Parathyroid adenoma (tissue), 2 donors: ENCODE measurements at regions not wholly inside any gene's neighbourhood (a gene's known extent, or its start where the extent isn't known, plus 50 kb on each side); places are given as distances from the start of the nearest gene placed in this dataset.

ENCODE experiments used
- H2AFZ ChIP-seq: fragments of 300-600 bp; sonication (generic); one replicate; pipeline ENCODE4 v1.7.0; 2017; ENCODE audit warnings: antibody characterized with exemption, mild to moderate bottlenecking
- H3K27ac ChIP-seq: fragments of 300-600 bp; sonication (generic); one replicate; pipeline ENCODE4 v1.7.0; 2017
- H3K27me3 ChIP-seq: fragments of 300-600 bp; sonication (generic); one replicate; pipeline ENCODE4 v1.7.0; 2017; ENCODE audit warnings: low read length; ENCODE audit not compliant: control insufficient read depth, insufficient read depth
- H3K36me3 ChIP-seq: fragments of 300-600 bp; sonication (generic); one replicate; pipeline ENCODE4 v1.7.0; 2017; ENCODE audit warnings: low read length; ENCODE audit not compliant: control insufficient read depth, insufficient read depth
- H3K4me1 ChIP-seq: fragments of 300-600 bp; sonication (generic); one replicate; pipeline ENCODE4 v1.7.0; 2017; ENCODE audit warnings: control low read depth
- H3K4me2 ChIP-seq: fragments of 300-600 bp; sonication (generic); one replicate; pipeline ENCODE4 v1.7.0; 2017; ENCODE audit warnings: low read length
- H3K4me3 ChIP-seq: fragments of 300-600 bp; sonication (generic); one replicate; pipeline ENCODE4 v1.7.0; 2017; ENCODE audit warnings: low read depth, low read length
- H3K79me2 ChIP-seq: fragments of 300-600 bp; sonication (generic); one replicate; pipeline ENCODE4 v1.7.0; 2017; ENCODE audit warnings: control low read depth
- H3K9ac ChIP-seq: fragments of 300-600 bp; sonication (generic); one replicate; pipeline ENCODE4 v1.7.0; 2017; ENCODE audit warnings: mild to moderate bottlenecking
- H3K9me3 ChIP-seq: fragments of 300-600 bp; sonication (generic); one replicate; pipeline ENCODE4 v1.7.0; 2017; ENCODE audit warnings: low read length; ENCODE audit not compliant: control insufficient read depth
- CTCF ChIP-seq: fragments of 300-600 bp; sonication (generic); IDR thresholded peaks from one replicate; pipeline ENCODE4 v1.7.0; 2017; ENCODE audit warnings: antibody characterized with exemption, mild to moderate bottlenecking
- donor health status: primary hyperparathyroidism.

DNA sequence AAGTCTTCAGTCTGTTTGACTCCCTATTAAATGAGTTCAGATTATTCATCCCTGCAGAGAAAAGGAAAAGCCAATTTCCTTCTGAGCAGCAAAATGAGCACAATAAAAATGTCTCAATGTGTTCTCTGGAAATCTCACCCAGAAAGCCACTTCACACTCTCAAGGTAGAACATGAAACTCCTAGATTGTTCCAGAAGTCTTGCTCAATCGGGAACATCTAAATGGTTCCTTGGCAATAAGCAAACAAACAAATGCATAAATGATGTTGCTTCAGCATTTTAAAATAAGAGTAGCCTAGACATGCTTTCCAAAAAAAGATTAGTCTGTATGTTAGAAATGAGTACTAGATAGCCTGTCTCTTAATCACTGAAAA is 59.7 kb upstream of the TNFRSF19 start:
- Histone ChIP-seq H3K27ac (no peak overlapping the region), H3K27me3 (no peaks in the 10 kb centered on the region), H3K79me2 (no peaks in the 10 kb centered on the region), H3K4me3 (no peak overlapping the region), H3K36me3 (no peaks in the 10 kb centered on the region), H3K9ac (no peak overlapping the region), H3K4me1 (no peaks in the 10 kb centered on the region), H2AFZ (no peak overlapping the region), H3K4me2 (no peak overlapping the region), H3K9me3 (no peaks in the 10 kb centered on the region)
- TF ChIP-seq CTCF = no peak

- Histone ChIP-seq H3K27ac (no peak overlapping the region), H3K4me2 (no peak overlapping the region), H3K9me3 (no peaks in the 10 kb centered on the region), H3K4me3 (no peak overlapping the region), H3K79me2 (no peaks in the 10 kb centered on the region), H3K4me1 (no peaks in the 10 kb centered on the region), H3K27me3 (no peaks in the 10 kb centered on the region), H2AFZ (no peak overlapping the region), H3K9ac (no peak overlapping the region), H3K36me3 (no peaks in the 10 kb centered on the region)
- no peak for TF ChIP-seq CTCF
These were observed 59.1 kb upstream of the TNFRSF19 start for GRCh38 chr13:23510979-23511735.

GRCh38 chr13:23512762-23513395 is 57.3 kb upstream of the TNFRSF19 start:
- Histone ChIP-seq H3K4me2 (no peak overlapping the region), H3K4me3 (no peak overlapping the region), H3K9me3 (no peaks in the 10 kb centered on the region), H3K4me1 (no peaks in the 10 kb centered on the region), H2AFZ (no peak overlapping the region), H3K27me3 (no peaks in the 10 kb centered on the region), H3K9ac (no peak overlapping the region), H3K79me2 (no peaks in the 10 kb centered on the region), H3K27ac (no peak overlapping the region), H3K36me3 (no peaks in the 10 kb centered on the region)
- TF ChIP-seq CTCF = no peak

DNA sequence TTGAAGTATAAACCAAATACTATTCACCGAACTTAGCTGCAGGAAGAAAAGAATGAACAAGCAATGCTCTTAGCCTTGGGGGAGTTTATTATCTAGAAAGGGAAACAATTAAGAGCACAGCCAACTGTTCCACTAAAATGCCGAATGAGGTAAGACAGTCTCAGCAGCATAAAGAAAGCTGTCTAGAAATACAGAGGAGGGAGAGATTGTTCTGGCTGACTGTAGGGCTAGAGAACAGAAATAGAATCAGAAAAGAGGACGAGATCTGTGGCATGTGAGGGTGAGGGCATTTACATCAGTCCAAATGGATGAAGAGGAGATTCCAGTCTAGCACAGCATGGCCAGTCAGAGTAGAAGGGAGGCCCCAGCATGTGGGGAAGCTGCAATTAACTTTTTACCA is 56.8 kb upstream of the TNFRSF19 start:
- no peak overlapping the region for H3K4me3 ChIP-seq
- no peak for TF ChIP-seq CTCF
- H3K4me1 ChIP-seq = no peaks in the 10 kb centered on the region
- H2AFZ ChIP-seq = no peak overlapping the region
- H3K36me3 ChIP-seq = no peaks in the 10 kb centered on the region
- H3K27me3 ChIP-seq = no peaks in the 10 kb centered on the region
- H3K9ac ChIP-seq = no peak overlapping the region
- H3K27ac ChIP-seq = no peak overlapping the region
- H3K79me2 ChIP-seq = no peaks in the 10 kb centered on the region
- H3K9me3 ChIP-seq = no peaks in the 10 kb centered on the region
- no peak overlapping the region for H3K4me2 ChIP-seq

- Histone ChIP-seq H3K27ac (no peak overlapping the region), H3K4me2 (no peak overlapping the region)
- no peak for TF ChIP-seq CTCF
These were observed 56.1 kb upstream of the TNFRSF19 start for GRCh38 chr13:23514076-23514475.

More at GRCh38 chr13:23514076-23514475, 56.1 kb upstream of the TNFRSF19 start:
- H2AFZ ChIP-seq = no peak overlapping the region
- H3K4me1 ChIP-seq = no peaks in the 10 kb centered on the region
- H3K36me3 ChIP-seq = no peaks in the 10 kb centered on the region
- no peaks in the 10 kb centered on the region for H3K79me2 ChIP-seq
- no peak overlapping the region for H3K4me3 ChIP-seq
- H3K9ac ChIP-seq = no peak overlapping the region
- H3K27me3 ChIP-seq = no peaks in the 10 kb centered on the region
- no peaks in the 10 kb centered on the region for H3K9me3 ChIP-seq
